ENCODE measurements at regions not wholly inside any gene's neighbourhood (a gene's known extent, or its start where the extent isn't known, plus 50 kb on each side); places are given as distances from the start of the nearest gene placed in this dataset.

DNA sequence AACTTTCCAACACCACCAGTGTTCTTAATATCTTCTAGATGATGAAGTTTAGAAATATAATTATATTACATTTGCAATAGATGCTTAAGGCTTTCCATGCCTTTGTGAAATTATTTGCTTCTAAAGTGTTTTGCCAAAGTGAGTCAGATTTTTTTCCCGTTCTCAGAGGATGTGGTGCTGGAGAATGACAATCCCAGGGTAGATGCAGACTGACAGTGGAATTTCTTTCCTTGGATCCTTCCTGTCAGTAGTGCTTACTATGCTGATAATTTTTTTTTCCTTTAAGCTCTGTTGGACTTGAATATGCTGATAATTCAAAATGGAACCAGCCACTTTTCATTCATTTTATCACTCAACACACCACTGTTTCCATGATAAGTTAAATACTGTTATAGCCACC lies 59.9 kb upstream of the SOX4 start:
- no peaks in the 10 kb centered on the region for H3K27me3 ChIP-seq (ENCODE audit: insufficient read depth, poor library complexity, severe bottlenecking)
- TF ChIP-seq, protein P1, sequence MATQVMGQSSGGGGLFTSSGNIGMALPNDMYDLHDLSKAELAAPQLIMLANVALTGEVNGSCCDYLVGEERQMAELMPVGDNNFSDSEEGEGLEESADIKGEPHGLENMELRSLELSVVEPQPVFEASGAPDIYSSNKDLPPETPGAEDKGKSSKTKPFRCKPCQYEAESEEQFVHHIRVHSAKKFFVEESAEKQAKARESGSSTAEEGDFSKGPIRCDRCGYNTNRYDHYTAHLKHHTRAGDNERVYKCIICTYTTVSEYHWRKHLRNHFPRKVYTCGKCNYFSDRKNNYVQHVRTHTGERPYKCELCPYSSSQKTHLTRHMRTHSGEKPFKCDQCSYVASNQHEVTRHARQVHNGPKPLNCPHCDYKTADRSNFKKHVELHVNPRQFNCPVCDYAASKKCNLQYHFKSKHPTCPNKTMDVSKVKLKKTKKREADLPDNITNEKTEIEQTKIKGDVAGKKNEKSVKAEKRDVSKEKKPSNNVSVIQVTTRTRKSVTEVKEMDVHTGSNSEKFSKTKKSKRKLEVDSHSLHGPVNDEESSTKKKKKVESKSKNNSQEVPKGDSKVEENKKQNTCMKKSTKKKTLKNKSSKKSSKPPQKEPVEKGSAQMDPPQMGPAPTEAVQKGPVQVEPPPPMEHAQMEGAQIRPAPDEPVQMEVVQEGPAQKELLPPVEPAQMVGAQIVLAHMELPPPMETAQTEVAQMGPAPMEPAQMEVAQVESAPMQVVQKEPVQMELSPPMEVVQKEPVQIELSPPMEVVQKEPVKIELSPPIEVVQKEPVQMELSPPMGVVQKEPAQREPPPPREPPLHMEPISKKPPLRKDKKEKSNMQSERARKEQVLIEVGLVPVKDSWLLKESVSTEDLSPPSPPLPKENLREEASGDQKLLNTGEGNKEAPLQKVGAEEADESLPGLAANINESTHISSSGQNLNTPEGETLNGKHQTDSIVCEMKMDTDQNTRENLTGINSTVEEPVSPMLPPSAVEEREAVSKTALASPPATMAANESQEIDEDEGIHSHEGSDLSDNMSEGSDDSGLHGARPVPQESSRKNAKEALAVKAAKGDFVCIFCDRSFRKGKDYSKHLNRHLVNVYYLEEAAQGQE (IDR thresholded peaks at IDR 0.05; ENCODE audit: insufficient replicate concordance, low read depth) = no peak
- TF ChIP-seq GABPA (IDR thresholded peaks at IDR 0.05; ENCODE audit: low read depth) (no peak), POLR2AphosphoS5 (IDR thresholded peaks at IDR 0.05; ENCODE audit: low read depth) (no peak), SPI1 (IDR thresholded peaks at IDR 0.05; ENCODE audit: borderline replicate concordance, low read depth) (no peak)
- TF ChIP-seq, protein P2, sequence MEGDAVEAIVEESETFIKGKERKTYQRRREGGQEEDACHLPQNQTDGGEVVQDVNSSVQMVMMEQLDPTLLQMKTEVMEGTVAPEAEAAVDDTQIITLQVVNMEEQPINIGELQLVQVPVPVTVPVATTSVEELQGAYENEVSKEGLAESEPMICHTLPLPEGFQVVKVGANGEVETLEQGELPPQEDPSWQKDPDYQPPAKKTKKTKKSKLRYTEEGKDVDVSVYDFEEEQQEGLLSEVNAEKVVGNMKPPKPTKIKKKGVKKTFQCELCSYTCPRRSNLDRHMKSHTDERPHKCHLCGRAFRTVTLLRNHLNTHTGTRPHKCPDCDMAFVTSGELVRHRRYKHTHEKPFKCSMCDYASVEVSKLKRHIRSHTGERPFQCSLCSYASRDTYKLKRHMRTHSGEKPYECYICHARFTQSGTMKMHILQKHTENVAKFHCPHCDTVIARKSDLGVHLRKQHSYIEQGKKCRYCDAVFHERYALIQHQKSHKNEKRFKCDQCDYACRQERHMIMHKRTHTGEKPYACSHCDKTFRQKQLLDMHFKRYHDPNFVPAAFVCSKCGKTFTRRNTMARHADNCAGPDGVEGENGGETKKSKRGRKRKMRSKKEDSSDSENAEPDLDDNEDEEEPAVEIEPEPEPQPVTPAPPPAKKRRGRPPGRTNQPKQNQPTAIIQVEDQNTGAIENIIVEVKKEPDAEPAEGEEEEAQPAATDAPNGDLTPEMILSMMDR (IDR thresholded peaks at IDR 0.05; ENCODE audit: insufficient read depth, low read length) = no peak
- H3K4me3 ChIP-seq (replicated peaks; ENCODE audit: insufficient read depth, low read length) = no peak overlapping the region
- H3K27ac ChIP-seq (replicated peaks) = no peak overlapping the region
- DNase-seq (ENCODE audit: low read depth in 1 of 2, low spot score in 1 of 2) = no peak

DNA sequence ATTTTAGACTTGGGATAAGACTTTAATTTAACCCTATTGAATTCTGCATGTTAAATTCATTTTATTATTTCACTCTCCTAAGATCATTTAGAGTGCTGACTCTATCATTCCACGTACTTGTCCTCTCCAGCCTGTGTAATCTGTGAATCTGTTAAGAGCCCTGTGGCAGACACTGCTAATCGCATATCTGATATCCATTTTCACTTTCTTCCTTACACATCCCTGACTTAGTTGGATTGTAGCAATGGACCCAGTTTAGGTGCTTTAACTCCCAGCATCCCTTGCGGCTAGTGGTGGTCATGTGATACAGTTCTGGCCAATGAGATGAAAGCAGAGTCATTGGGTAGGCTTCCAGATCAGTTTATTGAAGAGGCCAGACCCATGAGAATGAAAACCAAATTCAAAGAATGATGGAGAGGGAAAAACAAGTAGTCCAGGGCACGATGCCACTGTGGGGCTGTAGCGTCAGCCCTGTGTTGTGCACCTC lies 57.2 kb upstream of the SOX4 start:
- no peak overlapping the region for H3K4me3 ChIP-seq (replicated peaks; ENCODE audit: insufficient read depth, low read length)
- DNase-seq (ENCODE audit: low read depth in 1 of 2, low spot score in 1 of 2) = no peak
- H3K27me3 ChIP-seq (ENCODE audit: insufficient read depth, poor library complexity, severe bottlenecking) = no peaks in the 10 kb centered on the region
- TF ChIP-seq POLR2AphosphoS5 (IDR thresholded peaks at IDR 0.05; ENCODE audit: low read depth) (no peak), SPI1 (IDR thresholded peaks at IDR 0.05; ENCODE audit: borderline replicate concordance, low read depth) (no peak), GABPA (IDR thresholded peaks at IDR 0.05; ENCODE audit: low read depth) (no peak)
- TF ChIP-seq, protein P2 (IDR thresholded peaks at IDR 0.05; ENCODE audit: insufficient read depth, low read length) = no peak
- TF ChIP-seq, protein P1 (IDR thresholded peaks at IDR 0.05; ENCODE audit: insufficient replicate concordance, low read depth) = no peak
- H3K27ac ChIP-seq (replicated peaks) = no peak overlapping the region

DNA sequence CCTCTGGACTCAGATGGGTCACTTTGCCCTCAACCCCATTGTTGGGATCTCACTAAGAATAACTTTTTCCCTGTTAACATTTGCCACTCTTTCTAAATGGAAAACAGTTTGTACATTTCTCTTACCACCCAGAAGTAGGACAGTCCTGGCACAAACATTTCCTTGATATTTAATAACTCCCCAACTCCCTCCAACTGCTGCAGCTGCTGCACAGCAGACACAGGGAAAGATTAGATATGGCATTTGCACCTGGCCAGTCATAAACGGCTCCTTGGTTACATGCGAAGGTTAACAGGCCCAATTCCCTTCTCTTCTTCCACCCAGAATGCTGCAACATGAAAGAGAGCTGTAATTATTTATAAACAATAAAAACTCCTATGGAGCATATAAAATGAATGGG lies 55.9 kb upstream of the SOX4 start:
- H3K27me3 ChIP-seq (ENCODE audit: insufficient read depth, poor library complexity, severe bottlenecking) = no peaks in the 10 kb centered on the region
- H3K4me3 ChIP-seq (replicated peaks; ENCODE audit: insufficient read depth, low read length) = no peak overlapping the region
- TF ChIP-seq POLR2AphosphoS5 (IDR thresholded peaks at IDR 0.05; ENCODE audit: low read depth) (no peak), GABPA (IDR thresholded peaks at IDR 0.05; ENCODE audit: low read depth) (no peak), SPI1 (IDR thresholded peaks at IDR 0.05; ENCODE audit: borderline replicate concordance, low read depth) (no peak)
- TF ChIP-seq, protein P2 (IDR thresholded peaks at IDR 0.05; ENCODE audit: insufficient read depth, low read length) = no peak
- TF ChIP-seq, protein P1 (IDR thresholded peaks at IDR 0.05; ENCODE audit: insufficient replicate concordance, low read depth) = no peak
- H3K27ac ChIP-seq (replicated peaks) = no peak overlapping the region
- DNase-seq (ENCODE audit: low read depth in 1 of 2, low spot score in 1 of 2) = no peak

Measured in HL-60 (cell line).